Tibial nerve (tissue), 4 donors: ENCODE measurements at regions not wholly inside any gene's neighbourhood (a gene's known extent, or its start where the extent isn't known, plus 50 kb on each side); places are given as distances from the start of the nearest gene placed in this dataset.

Experiments
- DNase-seq, 2 donors: peaks; one replicate each; pipeline ENCODE4 v3.0.0-alpha.2; 2019; ENCODE audit warnings: low spot score in 2 of 2
- H3K27ac ChIP-seq, 4 donors: fragments of 200-600 bp; sonication (generic) in 3 of 4; one replicate each; pipeline ENCODE4 v1.5.1; 2017 to 2019; ENCODE audit warnings: mild to moderate bottlenecking in 1 of 4
- H3K27me3 ChIP-seq, 2 donors: fragments of 200-600 bp; sonication (generic) in 1 of 2; one replicate each; pipeline versions ENCODE4 v1.5.1 to v1.6.0; 2017 to 2019
- H3K36me3 ChIP-seq, 3 donors: fragments of 200-600 bp; sonication (generic); one replicate each; pipeline ENCODE4 v1.5.1; 2018 to 2019
- H3K4me1 ChIP-seq, 4 donors: fragments of 200-600 bp; sonication (generic) in 3 of 4; one replicate each; pipeline ENCODE4 v1.5.1; 2017 to 2019
- H3K4me3 ChIP-seq, 4 donors: fragments of 200-600 bp; sonication (generic) in 3 of 4; one replicate each; pipeline ENCODE4 v1.5.1; 2017 to 2019; ENCODE audit warnings: mild to moderate bottlenecking in 1 of 4, moderate library complexity in 1 of 4
- H3K9me3 ChIP-seq, 4 donors: fragments of 200-600 bp; sonication (generic) in 3 of 4; one replicate each; pipeline ENCODE4 v1.5.1; 2017 to 2019
- CTCF ChIP-seq, 5 experiments: fragments of 200-600 bp in 3 of 5; fragments of 450-650 bp in 2 of 5; sonication (generic) in 3 of 5; IDR thresholded peaks; one replicate each; pipeline ENCODE4 v1.5.1; 2016 to 2019; ENCODE audit warnings: antibody characterized with exemption in 5 of 5, mild to moderate bottlenecking in 3 of 5, moderate library complexity in 2 of 5
- EP300 ChIP-seq, 2 donors: sonication (generic); formaldehyde crosslinking; IDR thresholded peaks; one replicate each; pipeline ENCODE4 v1.6.1; 2017; ENCODE audit warnings: antibody characterized with exemption in 2 of 2, mild to moderate bottlenecking in 1 of 2
- POLR2A ChIP-seq, 2 donors: fragments of 450-650 bp; IDR thresholded peaks; one replicate each; pipeline ENCODE4 v1.6.1; 2017; ENCODE audit warnings: antibody characterized with exemption in 2 of 2, mild to moderate bottlenecking in 2 of 2, moderate library complexity in 2 of 2
- WGBS, 2 donors: methylation state at CpG; one replicate each; pipeline ENCODE4 v1.1.5; 2018; 5-methylcytosine and 5-hydroxymethylcytosine counted together

GRCh38 chr20:57012691-57013090, 253.8 kb downstream of the BMP7 start:
- H3K27ac ChIP-seq: no peak overlapping the region
- WGBS, 2 donors: 90 to 94% methylated on average over 6 of the region's 6 CpGs
- H3K27me3 ChIP-seq: peaks cover 0 to 33% of the 10 kb centered on the region in 2 donors

GRCh38 chr20:57013217-57013616, 253.2 kb downstream of the BMP7 start:
- no peak overlapping the region for H3K4me3 ChIP-seq
- no peak for DNase-seq
- H3K9me3 ChIP-seq: no peaks in the 10 kb centered on the region
- peaks cover 0 to 4% (median 0%) of the 10 kb centered on the region in 4 donors for H3K4me1 ChIP-seq
- WGBS, 2 donors: 45 to 48% methylated on average over 1 of the region's 1 CpG
- no peak overlapping the region for H3K27ac ChIP-seq
- H3K27me3 ChIP-seq: peaks cover 0 to 33% of the 10 kb centered on the region in 2 donors
- TF ChIP-seq CTCF (IDR thresholded peaks at IDR 0.05) (no peak), POLR2A (IDR thresholded peaks at IDR 0.05) (no peak), EP300 (IDR thresholded peaks at IDR 0.05) (no peak)
- H3K36me3 ChIP-seq: no peaks in the 10 kb centered on the region

More at GRCh38 chr20:57012691-57013090, 253.8 kb downstream of the BMP7 start:
- Histone ChIP-seq H3K4me1 (peaks cover 0 to 4% (median 0%) of the 10 kb centered on the region in 4 donors), H3K4me3 (no peak overlapping the region), H3K9me3 (no peaks in the 10 kb centered on the region), H3K36me3 (no peaks in the 10 kb centered on the region)
- no peak for TF ChIP-seq EP300 (IDR thresholded peaks at IDR 0.05)
- TF ChIP-seq CTCF (IDR thresholded peaks at IDR 0.05): no peak
- TF ChIP-seq POLR2A (IDR thresholded peaks at IDR 0.05): no peak
- DNase-seq: no peak

DNA sequence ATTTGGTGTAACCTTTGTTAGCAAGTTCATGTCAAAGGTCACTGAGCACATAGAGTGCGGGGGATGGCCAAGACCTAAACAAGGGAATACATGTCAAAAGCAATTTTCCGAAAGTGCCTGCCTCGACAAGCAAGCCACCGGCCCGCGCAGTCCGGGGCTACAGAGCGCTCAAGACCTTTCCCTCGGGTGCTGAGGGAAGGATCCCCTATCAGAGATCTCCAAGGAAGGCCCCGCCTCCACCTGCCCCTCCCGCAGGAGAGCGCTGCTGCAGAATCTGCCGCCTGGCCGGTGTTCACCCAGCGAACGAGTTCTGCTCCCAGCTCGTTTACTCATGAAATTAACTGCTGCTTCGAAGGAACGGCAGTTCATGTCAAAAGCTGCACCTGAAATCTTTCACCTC, 252.7 kb downstream of the BMP7 start:
- Histone ChIP-seq H3K4me1 (peaks cover 0 to 4% (median 0%) of the 10 kb centered on the region in 4 donors), H3K27ac (no peak overlapping the region), H3K9me3 (no peaks in the 10 kb centered on the region), H3K4me3 (no peak overlapping the region), H3K27me3 (peaks cover 0 to 29% of the 10 kb centered on the region in 2 donors), H3K36me3 (no peaks in the 10 kb centered on the region)
- DNase-seq: no peak
- no peak for TF ChIP-seq EP300 (IDR thresholded peaks at IDR 0.05)
- no peak for TF ChIP-seq CTCF (IDR thresholded peaks at IDR 0.05)
- no peak for TF ChIP-seq POLR2A (IDR thresholded peaks at IDR 0.05)
- 3 to 6% methylated on average over 19 of the region's 19 CpGs for WGBS, 2 donors

- 17 to 21% methylated on average over 9 of the region's 9 CpGs for WGBS, 2 donors
These were observed 246.1 kb downstream of the BMP7 start for GRCh38 chr20:57020364-57020763.

DNA sequence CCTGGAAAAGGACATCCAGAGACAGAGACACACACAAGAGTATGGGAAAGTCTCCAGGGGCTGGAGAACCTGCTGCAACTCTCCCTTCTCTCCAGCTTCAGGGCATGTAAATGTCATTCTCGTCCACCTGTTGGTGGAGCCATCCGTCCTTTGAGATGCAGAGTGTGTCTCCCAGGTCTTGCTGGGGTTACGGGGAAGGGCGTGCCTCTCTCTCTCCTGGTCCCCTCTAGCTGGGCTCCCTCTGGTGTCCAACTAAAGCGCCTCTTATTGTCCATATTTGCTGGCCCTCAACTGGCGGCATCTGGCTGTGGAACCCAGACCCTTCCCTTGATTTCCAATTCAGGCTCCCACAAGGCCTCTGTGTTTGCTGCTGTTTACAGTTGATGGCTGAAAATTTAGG, 244.1 kb downstream of the BMP7 start:
- Histone ChIP-seq H3K4me3 (no peak overlapping the region), H3K27me3 (peaks cover 0 to 17% of the 10 kb centered on the region in 2 donors), H3K4me1 (no peaks in the 10 kb centered on the region), H3K27ac (no peak overlapping the region), H3K9me3 (peaks cover 0 to 17% (median 0%) of the 10 kb centered on the region in 4 donors), H3K36me3 (no peaks in the 10 kb centered on the region)
- 51 to 69% methylated on average over 6 of the region's 6 CpGs for WGBS, 2 donors
- no peak for TF ChIP-seq CTCF (IDR thresholded peaks at IDR 0.05)
- TF ChIP-seq EP300 (IDR thresholded peaks at IDR 0.05): no peak
- TF ChIP-seq POLR2A (IDR thresholded peaks at IDR 0.05): no peak
- no peak for DNase-seq

More at GRCh38 chr20:57020364-57020763, 246.1 kb downstream of the BMP7 start:
- no peaks in the 10 kb centered on the region for H3K4me1 ChIP-seq
- H3K27me3 ChIP-seq: peaks cover 0 to 21% of the 10 kb centered on the region in 2 donors
- H3K27ac ChIP-seq: no peak overlapping the region
- H3K4me3 ChIP-seq: no peak overlapping the region
- no peaks in the 10 kb centered on the region for H3K36me3 ChIP-seq
- TF ChIP-seq CTCF (IDR thresholded peaks at IDR 0.05) (no peak), EP300 (IDR thresholded peaks at IDR 0.05) (no peak), POLR2A (IDR thresholded peaks at IDR 0.05) (no peak)
- peaks cover 0 to 17% (median 0%) of the 10 kb centered on the region in 4 donors for H3K9me3 ChIP-seq
- no peak for DNase-seq
